SJCRH30 (cell line): ENCODE measurements at regions not wholly inside any gene's neighbourhood (a gene's known extent, or its start where the extent isn't known, plus 50 kb on each side); places are given as distances from the start of the nearest gene placed in this dataset.
"Not testable (repeated sequence)": the region's sequence is repeated elsewhere in the genome, so short reads cannot be mapped to it uniquely, and the experiment has no call there.

Experiments
- DNase-seq, 2 experiments: peaks; one replicate each; pipeline ENCODE4 v3.0.0-alpha.2; 2015 to 2020
- H3K27ac ChIP-seq: fragments of 250-450 bp; sonication (Bioruptor Pico); 2 replicates; pipeline ENCODE4 v1.5.1; 2020; ENCODE audit warnings: mild to moderate bottlenecking, moderate library complexity
- H3K27me3 ChIP-seq: fragments of 250-450 bp; sonication (Bioruptor Pico); 2 replicates; pipeline ENCODE4 v1.5.1; 2020; ENCODE audit warnings: mild to moderate bottlenecking, moderate library complexity
- H3K36me3 ChIP-seq: fragments of 250-450 bp; sonication (Bioruptor Pico); 2 replicates; pipeline ENCODE4 v1.5.1; 2020; ENCODE audit warnings: mild to moderate bottlenecking, moderate library complexity
- H3K4me1 ChIP-seq: fragments of 250-450 bp; sonication (Bioruptor Pico); 2 replicates; pipeline ENCODE4 v1.5.1; 2020; ENCODE audit warnings: mild to moderate bottlenecking, moderate library complexity
- H3K4me3 ChIP-seq: fragments of 250-450 bp; sonication (Bioruptor Pico); 2 replicates; pipeline ENCODE4 v1.5.1; 2020; ENCODE audit warnings: mild to moderate bottlenecking, moderate library complexity
- H3K9me3 ChIP-seq: fragments of 250-450 bp; sonication (Bioruptor Pico); replicated peaks from 2 replicates; pipeline ENCODE4 v1.5.1; 2020; ENCODE audit warnings: mild to moderate bottlenecking, moderate library complexity

DNA sequence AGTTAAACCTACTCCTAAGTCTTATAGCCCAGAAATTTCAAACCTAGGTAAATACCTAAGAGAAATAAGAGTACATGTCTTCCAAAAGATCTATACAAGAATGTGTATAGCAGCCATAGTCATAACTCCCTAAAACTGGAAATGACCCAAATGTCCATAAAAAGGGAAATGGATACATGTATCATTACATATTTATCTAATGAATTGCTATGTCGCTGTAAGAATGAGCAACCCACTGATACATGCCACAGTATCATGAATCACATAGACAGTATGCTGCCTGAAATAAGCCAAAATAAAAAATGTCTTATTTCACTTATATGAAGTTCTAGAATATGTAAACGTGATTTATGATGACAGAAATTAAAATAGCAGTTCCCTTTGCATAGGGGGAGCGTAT, 679.5 kb downstream of the MAFB start:
- Histone ChIP-seq H3K36me3 (no peaks in the 10 kb centered on the region), H3K4me3 (no peak overlapping the region), H3K9me3 (no peaks in the 10 kb centered on the region), H3K27ac (no peak overlapping the region), H3K27me3 (no peaks in the 10 kb centered on the region), H3K4me1 (peaks cover 11% of the 10 kb centered on the region)
- no peak for DNase-seq

GRCh38 chr20:40008177-40008576, 680.9 kb downstream of the MAFB start:
- Histone ChIP-seq H3K4me3 (no peak overlapping the region), H3K27me3 (no peaks in the 10 kb centered on the region), H3K36me3 (no peaks in the 10 kb centered on the region), H3K4me1 (peaks cover 11% of the 10 kb centered on the region), H3K27ac (no peak overlapping the region), H3K9me3 (no peaks in the 10 kb centered on the region)
- DNase-seq = no peak

DNA sequence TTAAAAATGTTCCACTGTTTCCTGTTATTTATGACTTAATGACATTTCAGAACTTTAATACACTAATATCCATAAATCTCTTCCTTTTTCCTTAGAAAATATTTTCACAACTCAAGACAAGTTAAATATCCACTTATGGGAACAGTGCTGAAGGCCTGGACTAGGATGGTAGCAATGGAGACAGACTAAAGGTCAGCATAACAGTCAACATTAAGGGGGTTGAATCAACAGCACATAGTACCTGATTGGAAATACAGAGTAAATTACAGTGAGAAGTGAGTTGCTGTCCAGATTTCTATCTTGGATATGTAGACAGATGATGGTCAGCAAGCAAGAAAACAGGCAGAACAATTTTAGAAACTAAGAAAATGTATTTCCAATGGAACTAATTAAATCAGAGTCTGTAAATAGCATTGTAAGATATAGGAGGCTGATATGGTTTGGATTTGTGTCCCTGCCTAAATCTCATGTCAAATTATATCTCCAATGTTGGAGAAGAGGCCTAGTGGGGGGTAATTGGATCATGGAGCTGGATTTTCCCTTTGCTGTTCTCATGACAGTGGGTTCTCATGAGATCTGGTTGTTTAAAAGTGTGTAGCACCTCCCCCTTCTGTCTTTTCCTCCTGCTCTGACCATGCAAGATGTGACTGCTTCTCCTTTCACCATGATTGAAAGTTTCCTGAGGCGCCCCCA, 682.7 kb downstream of the MAFB start:
- H3K36me3 ChIP-seq = no peaks in the 10 kb centered on the region
- no peak overlapping the region for H3K4me3 ChIP-seq
- H3K27ac ChIP-seq = no peak overlapping the region
- no peak for DNase-seq
- peaks cover 11% of the 10 kb centered on the region for H3K4me1 ChIP-seq
- no peaks in the 10 kb centered on the region for H3K27me3 ChIP-seq
- no peaks in the 10 kb centered on the region for H3K9me3 ChIP-seq

DNA sequence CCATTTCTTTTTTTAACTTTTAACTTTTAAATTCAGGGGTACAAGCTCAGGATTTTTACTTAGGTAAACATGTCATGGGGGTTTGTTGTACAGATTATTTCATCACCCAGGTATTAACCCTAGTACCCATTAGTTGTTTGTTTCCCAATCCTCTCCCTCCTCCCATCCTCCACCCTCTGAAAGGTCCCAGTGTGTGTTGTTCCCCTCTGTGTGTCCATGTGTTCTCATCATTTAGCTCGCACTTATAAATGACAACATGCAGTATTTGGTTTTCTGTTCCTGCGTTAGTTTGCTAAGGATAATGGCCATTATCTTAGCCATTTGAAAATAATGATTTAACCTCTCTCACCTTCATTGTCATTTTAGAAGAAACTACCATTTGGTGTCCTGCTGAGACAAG, 684.9 kb downstream of the MAFB start:
- H3K4me3 ChIP-seq, H3K36me3 ChIP-seq, DNase-seq, H3K27ac ChIP-seq, H3K27me3 ChIP-seq, H3K9me3 ChIP-seq, H3K4me1 ChIP-seq: not testable (repeated sequence)

GRCh38 chr20:39993742-39994141, 695.3 kb downstream of the MAFB start:
- 0 out of 2 replicates have a peak, but pooled peaks cover 3% of the 10 kb centered on the region for H3K9me3 ChIP-seq
- peaks cover 10% of the 10 kb centered on the region for H3K4me1 ChIP-seq
- no peaks in the 10 kb centered on the region for H3K36me3 ChIP-seq
- no peaks in the 10 kb centered on the region for H3K27me3 ChIP-seq
- DNase-seq = peak; percentile 66 to 80
- no peak overlapping the region for H3K27ac ChIP-seq
- H3K4me3 ChIP-seq = no peak overlapping the region

- H3K27ac ChIP-seq = no peak overlapping the region
- no peaks in the 10 kb centered on the region for H3K36me3 ChIP-seq
- H3K9me3 ChIP-seq = 0 out of 2 replicates have a peak, but pooled peaks cover 3% of the 10 kb centered on the region
- H3K4me3 ChIP-seq = no peak overlapping the region
- peaks cover 25% of the 10 kb centered on the region for H3K4me1 ChIP-seq
- H3K27me3 ChIP-seq = no peaks in the 10 kb centered on the region
- no peak for DNase-seq
These were observed 698.3 kb downstream of the MAFB start for GRCh38 chr20:39990692-39991091.

GRCh38 chr20:39988991-39989390, 700.0 kb downstream of the MAFB start:
- H3K27ac ChIP-seq = no peak overlapping the region
- no peaks in the 10 kb centered on the region for H3K27me3 ChIP-seq
- DNase-seq = no peak

DNA sequence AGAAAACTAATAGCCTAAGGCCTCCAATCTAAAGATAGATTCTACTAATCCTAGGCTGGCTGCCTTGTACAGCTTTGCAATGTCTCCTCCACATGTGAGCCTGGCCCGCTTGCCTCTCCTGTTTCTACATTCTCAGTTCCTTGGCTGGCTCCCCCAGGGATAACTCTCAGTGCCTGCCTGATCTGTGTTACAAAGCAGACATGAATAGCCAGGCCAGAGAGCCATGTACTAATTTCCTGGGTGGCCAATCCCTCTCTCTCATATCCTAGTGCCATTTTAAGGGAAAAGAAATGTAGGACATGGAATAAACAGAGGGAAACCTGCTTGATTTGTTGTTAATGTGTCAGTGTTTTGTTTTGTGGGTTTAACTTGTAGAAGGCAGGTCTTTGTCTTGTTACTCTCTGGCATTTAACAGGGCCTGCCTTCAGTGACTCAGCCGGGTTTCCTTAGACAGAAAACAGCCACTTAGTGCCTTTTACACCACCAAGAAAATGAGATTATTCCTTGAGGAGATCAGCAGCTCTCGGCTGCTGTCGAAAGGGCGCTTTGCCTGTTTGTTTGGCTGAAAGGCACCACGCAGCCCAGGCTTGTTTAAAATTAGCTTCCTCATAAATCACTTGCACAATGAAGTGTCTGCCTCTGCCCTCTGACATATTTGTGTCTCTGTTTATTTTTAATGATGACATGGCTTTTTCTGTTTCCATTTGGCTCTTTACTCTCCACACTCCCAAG, 702.7 kb downstream of the MAFB start:
- Histone ChIP-seq H3K36me3 (no peaks in the 10 kb centered on the region), H3K27me3 (no peaks in the 10 kb centered on the region), H3K4me3 (no peak overlapping the region), H3K9me3 (0 out of 2 replicates have a peak, but pooled peaks cover 3% of the 10 kb centered on the region), H3K4me1 (peaks cover 15% of the 10 kb centered on the region), H3K27ac (no peak overlapping the region)
- DNase-seq = peak; percentile 45 to 66

More at GRCh38 chr20:39988991-39989390, 700.0 kb downstream of the MAFB start:
- Histone ChIP-seq H3K4me1 (peaks cover 23% of the 10 kb centered on the region), H3K4me3 (no peak overlapping the region), H3K9me3 (0 out of 2 replicates have a peak, but pooled peaks cover 3% of the 10 kb centered on the region), H3K36me3 (no peaks in the 10 kb centered on the region)

DNA sequence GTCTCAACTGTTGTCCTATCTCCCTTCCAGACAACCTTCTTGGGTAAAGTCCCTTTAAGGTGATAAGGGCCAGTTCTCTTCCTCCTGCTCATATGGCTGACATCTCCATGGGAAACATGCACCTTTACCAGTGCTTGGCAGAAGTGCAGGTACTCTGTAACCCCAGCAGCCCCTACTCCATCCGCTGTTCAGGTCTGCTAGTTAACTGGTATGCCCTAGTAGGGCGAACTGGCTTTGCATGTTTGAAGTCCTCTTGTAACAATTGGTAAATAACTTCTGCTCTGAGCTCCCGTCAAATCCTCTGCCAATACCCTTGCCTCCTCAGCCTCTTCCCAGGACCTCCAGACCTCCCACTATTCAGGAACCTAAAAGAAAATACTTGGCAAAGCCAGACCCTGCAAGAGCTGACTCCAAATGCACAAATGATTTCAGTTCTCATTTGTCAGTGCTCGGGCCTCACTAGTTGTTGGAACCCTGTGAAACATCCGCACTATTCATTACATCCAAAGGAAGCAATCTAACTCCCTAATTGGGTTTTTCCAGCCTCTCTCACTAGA, 703.7 kb downstream of the MAFB start:
- H3K27me3 ChIP-seq = no peaks in the 10 kb centered on the region
- no peak overlapping the region for H3K4me3 ChIP-seq
- no peaks in the 10 kb centered on the region for H3K36me3 ChIP-seq
- H3K4me1 ChIP-seq = peaks cover 15% of the 10 kb centered on the region
- H3K27ac ChIP-seq = no peak overlapping the region
- H3K9me3 ChIP-seq = no peaks in the 10 kb centered on the region
- DNase-seq = no peak

- DNase-seq = no peak
- Histone ChIP-seq H3K27ac (no peak overlapping the region), H3K36me3 (no peaks in the 10 kb centered on the region), H3K4me3 (no peak overlapping the region), H3K27me3 (no peaks in the 10 kb centered on the region), H3K4me1 (peaks cover 15% of the 10 kb centered on the region), H3K9me3 (no peaks in the 10 kb centered on the region)
These were observed 705.4 kb downstream of the MAFB start for GRCh38 chr20:39983655-39984054.

DNA sequence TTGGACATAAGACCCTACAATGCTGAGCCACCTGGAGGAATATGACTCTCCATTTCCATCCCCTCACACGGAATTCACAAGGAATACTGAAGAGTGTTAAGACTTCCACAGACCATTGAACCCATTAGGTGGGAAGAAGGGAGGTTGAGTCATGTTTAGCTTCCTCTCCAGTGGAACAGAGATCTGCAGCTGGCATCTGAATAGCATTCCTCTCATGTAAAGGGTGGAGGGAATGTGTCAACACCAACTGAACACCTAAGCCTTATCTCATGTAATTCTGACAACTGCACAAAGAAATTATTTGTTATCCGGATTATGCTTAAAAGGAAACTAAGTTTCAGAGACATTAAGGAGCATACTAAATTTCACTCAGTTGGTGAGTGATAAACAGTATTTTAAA, 705.9 kb downstream of the MAFB start:
- H3K9me3 ChIP-seq = no peaks in the 10 kb centered on the region
- no peaks in the 10 kb centered on the region for H3K36me3 ChIP-seq
- H3K4me1 ChIP-seq = peaks cover 15% of the 10 kb centered on the region
- no peak overlapping the region for H3K27ac ChIP-seq
- no peak overlapping the region for H3K4me3 ChIP-seq
- DNase-seq = no peak
- H3K27me3 ChIP-seq = no peaks in the 10 kb centered on the region

- H3K9me3 ChIP-seq = peaks cover 6% of the 10 kb centered on the region; the same call in 1 of the 2 replicates
- DNase-seq = peak; percentile 15 to 45
- H3K4me1 ChIP-seq = 0 out of 2 replicates have a peak, but pooled peaks cover 6% of the 10 kb centered on the region
- no peak overlapping the region for H3K27ac ChIP-seq
- no peaks in the 10 kb centered on the region for H3K27me3 ChIP-seq
- H3K36me3 ChIP-seq = no peaks in the 10 kb centered on the region
- no peak overlapping the region for H3K4me3 ChIP-seq
These were observed 714.0 kb downstream of the MAFB start for GRCh38 chr20:39974966-39975501.

GRCh38 chr20:39968495-39968894, 720.5 kb downstream of the MAFB start:
- peaks cover 13% of the 10 kb centered on the region for H3K4me1 ChIP-seq
- no peaks in the 10 kb centered on the region for H3K27me3 ChIP-seq
- no peak overlapping the region for H3K4me3 ChIP-seq
- peaks cover 13% of the 10 kb centered on the region; the same call in 1 of the 2 replicates for H3K9me3 ChIP-seq
- no peaks in the 10 kb centered on the region for H3K36me3 ChIP-seq
- H3K27ac ChIP-seq = no peak overlapping the region; the same call in 1 of the 2 replicates
- peak; percentile 72 to 92 for DNase-seq

- H3K4me1 ChIP-seq = peaks cover 13% of the 10 kb centered on the region
- no peak overlapping the region for H3K4me3 ChIP-seq
- peaks cover 13% of the 10 kb centered on the region; the same call in 1 of the 2 replicates for H3K9me3 ChIP-seq
- no peak overlapping the region for H3K27ac ChIP-seq
- DNase-seq = no peak
- no peaks in the 10 kb centered on the region for H3K27me3 ChIP-seq
- H3K36me3 ChIP-seq = no peaks in the 10 kb centered on the region
These were observed 721.2 kb downstream of the MAFB start for GRCh38 chr20:39967806-39968205.
